GM19043 (cell line): ENCODE measurements at regions not wholly inside any gene's neighbourhood (a gene's known extent, or its start where the extent isn't known, plus 50 kb on each side); places are given as distances from the start of the nearest gene placed in this dataset.

ENCODE experiments used
- ATAC-seq: cut with Tn5 transposase; IDR thresholded peaks from one replicate; pipeline ENCODE4 v1.9.1; 2021; ENCODE audit warnings: low read depth; ENCODE audit not compliant: unreplicated experiment

DNA sequence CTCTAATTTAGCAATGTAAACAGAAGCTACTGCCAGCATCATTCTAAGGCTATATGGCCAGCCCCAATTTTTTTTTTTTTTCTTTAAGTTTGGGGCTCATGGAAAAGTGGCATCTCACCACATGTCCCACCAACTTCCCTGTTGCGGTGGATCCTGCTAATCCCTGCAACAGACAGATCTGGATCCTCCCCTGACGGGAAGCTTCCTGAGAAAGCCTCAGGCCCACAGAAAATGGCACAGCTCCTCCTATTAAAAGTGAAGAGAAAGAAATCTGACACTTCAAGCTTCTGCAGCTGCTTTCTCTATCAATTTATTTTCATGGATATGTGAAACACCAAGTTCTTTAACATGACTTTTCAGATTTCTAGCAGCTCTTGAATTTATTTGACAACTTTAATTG, 433.8 kb upstream of the DCN start:
- no peak for ATAC-seq

- ATAC-seq = no peak
Measured at GRCh38 chr12:91613223-91613779, 430.7 kb upstream of the DCN start.

GRCh38 chr12:91610561-91610960, 427.9 kb upstream of the DCN start:
- no peak for ATAC-seq

GRCh38 chr12:91609283-91609682, 426.7 kb upstream of the DCN start:
- ATAC-seq = no peak

DNA sequence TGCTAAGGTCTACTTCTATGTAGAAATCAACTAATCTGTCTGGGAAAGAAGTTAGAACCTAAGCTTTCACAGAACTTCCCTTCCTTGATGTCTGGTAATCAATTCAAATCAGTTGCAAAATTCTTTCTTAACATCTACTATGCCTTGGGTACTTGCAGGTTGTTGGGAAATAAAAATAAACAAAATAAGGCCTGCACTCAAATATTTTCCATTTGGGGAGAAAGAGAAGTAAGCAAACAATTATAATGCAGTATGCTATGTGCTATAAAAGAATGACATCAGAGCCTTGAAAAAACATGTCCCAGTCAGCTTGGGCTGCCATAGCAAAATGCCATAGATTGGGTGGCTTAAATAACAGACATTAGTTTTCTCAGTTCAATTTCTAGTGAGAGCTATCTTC, 425.9 kb upstream of the DCN start:
- no peak for ATAC-seq

DNA sequence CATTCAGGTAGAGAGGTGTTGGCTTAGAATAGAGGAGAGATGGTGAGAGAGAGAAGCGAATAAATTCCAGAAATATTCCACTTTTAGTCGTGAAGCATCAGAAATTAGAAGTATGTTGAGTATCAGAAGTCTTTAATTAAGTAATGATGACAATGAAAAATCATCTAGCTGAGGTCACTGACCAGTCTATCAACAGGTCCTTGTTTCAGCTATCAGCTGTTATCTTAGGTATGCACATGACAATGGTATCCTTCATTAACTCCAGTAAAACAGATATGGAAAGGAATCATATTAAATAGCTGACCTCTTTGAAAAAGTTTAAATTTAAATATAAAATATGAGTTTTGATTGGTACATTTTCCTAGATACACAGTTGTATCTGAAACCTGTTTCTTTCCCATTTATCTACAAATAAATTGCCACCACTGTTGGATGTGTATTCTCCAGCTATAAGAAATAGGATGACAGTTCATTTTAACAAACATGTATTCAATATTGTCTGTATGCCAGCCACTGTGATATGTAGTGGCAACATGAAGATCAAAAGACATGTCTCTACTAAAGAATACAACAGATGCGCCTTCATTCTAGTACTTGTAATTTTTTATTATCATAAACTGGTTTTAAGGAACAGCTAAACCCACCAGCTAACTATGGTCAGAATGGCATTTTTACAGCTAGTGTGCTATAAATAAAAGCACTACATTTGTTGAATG, 424.2 kb upstream of the DCN start:
- no peak for ATAC-seq

GRCh38 chr12:91604897-91605296, 422.3 kb upstream of the DCN start:
- ATAC-seq = no peak

- ATAC-seq = no peak
Measured at GRCh38 chr12:91603060-91603459, 420.4 kb upstream of the DCN start.

- no peak for ATAC-seq
Measured at GRCh38 chr12:91601054-91601453, 418.4 kb upstream of the DCN start.

DNA sequence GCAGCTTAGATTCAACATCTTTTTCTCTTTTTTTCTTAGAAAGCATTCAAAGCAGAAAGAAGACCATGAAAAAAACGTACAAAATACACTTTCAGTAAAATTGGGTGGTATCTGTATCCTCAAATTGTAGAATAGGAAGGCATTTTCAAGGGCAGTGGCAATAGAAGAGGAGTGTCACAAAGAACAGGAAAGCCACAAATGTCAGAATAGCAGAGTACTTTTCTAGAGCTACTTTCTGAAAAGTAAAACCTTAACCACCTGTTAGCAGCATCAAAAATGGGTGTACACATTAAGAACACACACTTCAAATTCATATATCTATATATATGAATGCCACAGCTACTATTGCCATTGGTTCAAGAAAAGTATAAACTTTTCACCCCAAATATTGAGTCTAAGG, 412.1 kb upstream of the DCN start:
- no peak for ATAC-seq

GRCh38 chr12:91591639-91591987, 409.0 kb upstream of the DCN start:
- ATAC-seq = no peak

DNA sequence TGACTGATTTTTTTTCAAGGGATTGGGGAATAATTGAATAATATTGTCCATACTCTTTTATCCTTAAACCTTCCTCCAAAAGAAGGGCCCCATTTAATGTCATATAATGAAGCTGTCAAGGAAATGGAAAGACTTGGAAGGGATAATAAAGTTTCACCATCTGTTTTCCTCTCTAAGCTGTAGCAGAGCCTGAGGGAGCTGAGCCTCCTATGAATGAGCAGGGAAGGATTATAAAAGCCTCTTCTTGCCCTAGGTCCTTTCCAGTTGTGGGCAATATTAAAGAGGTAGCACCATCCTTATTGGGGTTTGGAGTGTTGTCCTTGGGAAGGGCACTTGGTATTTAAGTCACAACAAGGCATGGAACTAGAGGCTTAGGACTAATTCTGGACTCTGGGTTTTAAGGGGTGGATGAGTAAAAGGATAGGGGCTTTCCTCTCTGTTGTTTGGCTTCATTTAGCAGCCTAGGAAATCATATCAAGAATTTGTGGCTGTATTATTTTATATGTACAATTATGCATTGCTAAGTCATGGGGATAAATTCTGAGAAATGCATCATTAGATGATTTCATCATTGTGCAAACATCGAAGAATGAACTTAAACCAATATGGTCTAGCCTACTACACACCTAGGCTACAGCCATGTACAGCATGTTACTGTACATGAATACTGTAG, 408.5 kb upstream of the DCN start:
- ATAC-seq = no peak

GRCh38 chr12:91588874-91589454, 406.3 kb upstream of the DCN start:
- ATAC-seq = no peak

DNA sequence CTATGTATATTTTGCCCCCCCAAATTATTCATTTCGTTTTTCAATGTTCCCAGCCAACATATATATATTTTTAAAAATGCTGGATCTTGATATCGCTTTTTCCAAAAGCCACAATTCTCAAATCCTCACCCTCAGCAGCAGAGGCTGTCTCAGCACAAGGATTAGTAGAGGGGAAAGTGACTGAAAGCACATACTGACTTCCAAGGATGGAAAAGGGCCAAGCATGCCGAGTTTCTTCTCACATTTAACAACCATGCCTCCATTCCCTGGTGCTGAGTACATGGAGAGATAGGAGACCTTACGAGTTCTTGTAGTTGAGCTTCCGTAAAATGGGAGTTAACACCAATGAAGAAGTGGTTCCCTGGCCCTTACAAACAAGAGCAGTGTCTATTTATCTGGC, 403.4 kb upstream of the DCN start:
- no peak for ATAC-seq

DNA sequence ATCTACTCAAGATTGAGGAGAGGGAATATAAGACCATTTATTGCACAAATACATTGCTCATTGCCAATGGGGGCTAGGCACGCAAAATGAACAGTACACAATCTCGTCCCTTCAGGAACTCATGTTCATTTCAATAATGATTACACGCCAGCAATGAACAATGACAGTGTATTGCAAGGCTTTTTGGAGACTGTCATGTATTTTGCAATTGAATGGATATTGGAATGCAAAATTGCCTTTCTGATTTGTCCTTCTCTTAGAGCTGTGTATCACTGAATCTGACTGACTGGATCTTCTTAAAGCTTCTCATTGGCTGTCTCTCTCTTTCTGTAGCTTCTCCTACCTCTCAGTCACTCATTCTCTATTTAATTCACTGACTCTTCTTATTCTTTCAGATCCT, 400.2 kb upstream of the DCN start:
- ATAC-seq = no peak

DNA sequence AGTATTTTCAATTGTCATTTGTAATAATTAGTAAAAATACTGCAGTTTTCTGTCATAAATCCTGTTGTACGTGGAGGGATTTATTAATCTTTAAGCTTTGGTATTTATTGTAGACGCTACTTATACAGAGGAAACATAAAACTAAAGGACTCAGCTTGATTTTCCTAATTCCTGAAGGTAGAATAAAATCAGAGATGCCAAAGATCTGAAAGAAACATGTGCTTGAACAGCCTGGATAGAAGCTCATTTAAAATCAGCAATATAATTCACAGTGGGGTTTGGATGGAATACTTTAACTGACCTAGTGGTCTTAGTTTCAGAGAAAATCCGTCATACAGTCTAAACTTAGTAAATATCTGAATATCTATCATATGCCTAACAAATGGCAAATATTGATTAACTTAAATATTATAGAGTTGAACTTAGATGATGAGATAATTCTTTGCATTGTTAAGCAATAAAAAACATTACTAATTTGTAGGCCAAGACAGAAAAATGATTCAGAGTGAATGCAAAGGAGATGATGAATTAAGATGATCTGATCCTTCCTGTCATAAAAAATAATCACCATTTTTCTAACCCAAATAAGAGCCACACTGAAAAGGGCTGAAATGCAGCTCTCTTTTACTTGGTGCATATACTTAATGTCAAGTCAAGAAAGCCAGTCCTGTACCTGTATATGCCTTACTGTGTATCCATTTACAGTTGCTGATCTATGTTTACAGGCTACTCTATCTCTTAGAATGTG, 397.1 kb upstream of the DCN start:
- ATAC-seq = no peak

DNA sequence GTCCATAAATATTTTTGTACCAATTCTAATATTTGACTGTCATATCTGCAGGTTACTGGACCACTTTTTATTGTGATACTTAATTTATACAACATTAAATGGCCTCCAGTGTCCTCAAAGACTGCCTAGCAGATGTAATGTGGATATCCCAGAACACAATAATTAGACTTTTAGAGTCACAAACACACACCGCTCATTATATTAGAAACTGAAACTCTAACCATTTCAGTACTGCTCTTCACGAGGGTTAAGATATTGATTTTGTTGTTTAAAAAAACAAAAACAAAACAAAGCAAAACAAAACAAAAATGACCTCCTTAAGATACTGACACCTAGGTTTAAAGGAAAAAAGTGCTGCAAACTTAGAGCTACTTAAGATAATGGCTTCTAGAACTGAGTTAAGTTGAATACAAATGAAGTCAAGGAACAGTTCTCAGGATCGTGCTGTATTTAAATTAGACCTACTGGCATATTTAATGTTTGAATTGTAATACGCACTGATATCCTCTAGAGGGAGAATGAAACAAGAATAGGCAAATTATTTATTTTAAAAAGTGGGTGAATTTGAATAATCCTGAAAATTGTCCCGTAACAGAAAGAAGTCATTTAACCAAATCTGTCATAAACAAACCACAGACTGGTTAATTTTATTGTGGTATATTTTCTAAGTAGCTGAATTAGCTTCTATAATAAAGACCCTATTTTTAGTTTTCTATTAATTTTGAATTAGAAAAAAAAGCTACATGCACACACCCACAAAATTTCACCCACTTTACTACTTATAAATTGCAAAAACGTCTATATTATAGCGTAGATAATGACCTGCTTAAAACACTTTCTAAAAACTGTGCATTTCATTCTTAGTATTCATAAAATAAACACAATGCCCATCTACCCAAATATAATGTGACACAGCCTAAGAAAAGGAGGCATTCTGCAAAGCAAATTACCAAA, 395.2 kb upstream of the DCN start:
- no peak for ATAC-seq

GRCh38 chr12:91576432-91576831, 393.8 kb upstream of the DCN start:
- no peak for ATAC-seq

DNA sequence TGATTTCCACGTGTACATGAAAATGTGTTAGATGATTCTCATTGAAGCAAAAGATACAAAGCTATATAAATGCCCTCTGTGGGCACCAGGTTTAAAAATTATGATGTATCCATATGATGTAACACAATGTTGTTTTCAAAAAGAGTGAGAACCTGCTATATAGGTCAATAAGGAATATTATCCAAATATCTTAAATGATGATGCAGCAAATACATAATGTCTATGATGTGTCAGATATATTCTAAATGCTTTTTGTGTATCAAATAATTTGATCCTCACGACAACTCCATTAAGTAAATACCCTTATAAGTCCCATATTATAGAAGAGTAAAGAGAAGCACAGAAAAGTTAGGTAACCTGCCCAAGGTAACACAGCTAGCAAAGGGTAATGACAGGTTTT, 393.0 kb upstream of the DCN start:
- ATAC-seq = no peak

DNA sequence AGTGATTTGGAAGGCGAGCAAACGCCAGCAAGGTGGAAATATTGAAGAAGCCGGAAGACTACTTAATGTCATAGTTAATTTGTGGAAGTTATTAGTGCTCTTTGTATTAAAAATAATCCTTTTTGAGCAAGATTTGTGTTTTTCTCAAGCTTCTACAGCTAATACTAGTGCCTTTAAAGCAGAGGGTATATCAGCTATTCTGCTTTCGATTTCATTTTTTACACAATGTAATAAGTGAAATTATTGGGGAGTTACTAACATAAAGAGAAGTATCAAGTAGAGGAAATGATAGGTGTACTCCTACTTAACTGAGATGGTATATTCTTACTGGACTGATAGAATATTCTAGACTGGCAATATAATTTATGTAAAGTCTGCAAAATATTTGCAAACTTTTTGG, 392.4 kb upstream of the DCN start:
- ATAC-seq = no peak
